Peyer's patch (tissue), 4 donors: ENCODE measurements at regions not wholly inside any gene's neighbourhood (a gene's known extent, or its start where the extent isn't known, plus 50 kb on each side); places are given as distances from the start of the nearest gene placed in this dataset.
A peak's percentile ranks its signal among the peaks of the same experiment; 100 is the strongest.

Experiments used
- DNase-seq, 3 donors: peaks; one replicate each; pipeline ENCODE4 v3.0.0-alpha.2; 2017 to 2019
- H3K27ac ChIP-seq, 4 donors: fragments of 200-600 bp; sonication (generic); one replicate each; pipeline ENCODE4 v1.5.1; 2016 to 2019
- H3K27me3 ChIP-seq, 2 donors: fragments of 200-600 bp; sonication (generic); one replicate each; pipeline ENCODE4 v1.5.1; 2019
- H3K36me3 ChIP-seq, 3 donors: fragments of 200-600 bp; sonication (generic); one replicate each; pipeline ENCODE4 v1.5.1; 2016 to 2019
- H3K4me1 ChIP-seq, 4 donors: fragments of 200-600 bp; sonication (generic); one replicate each; pipeline ENCODE4 v1.5.1; 2016 to 2019
- H3K4me3 ChIP-seq, 4 donors: fragments of 200-600 bp; sonication (generic); 1 replicate in 3 of 4; 2 replicates in 1 of 4; pipeline ENCODE4 v1.5.1; 2016 to 2019; ENCODE audit warnings: mild to moderate bottlenecking in 1 of 4
- H3K9me3 ChIP-seq, 4 donors: fragments of 200-600 bp; sonication (generic); one replicate each; pipeline ENCODE4 v1.5.1; 2016 to 2019; ENCODE audit warnings: mild to moderate bottlenecking in 1 of 4
- CTCF ChIP-seq, 6 experiments: fragments of 450-650 bp in 4 of 6; fragments of 200-600 bp in 2 of 6; sonication (generic) in 1 of 6; IDR thresholded peaks; one replicate each; pipeline ENCODE4 v1.5.1; 2017 to 2019; ENCODE audit warnings: antibody characterized with exemption in 6 of 6, mild to moderate bottlenecking in 3 of 6, moderate library complexity in 1 of 6
- POLR2A ChIP-seq, 2 donors: fragments of 450-650 bp; IDR thresholded peaks; one replicate each; pipeline ENCODE4 v1.5.1; 2017; ENCODE audit warnings: antibody characterized with exemption in 2 of 2, mild to moderate bottlenecking in 2 of 2, moderate library complexity in 2 of 2

GRCh38 chr5:68661237-68661636 lies 432.6 kb upstream of the SLC30A5 start:
- H3K27me3 ChIP-seq = no peaks in the 10 kb centered on the region
- no peaks in the 10 kb centered on the region for H3K9me3 ChIP-seq
- no peak overlapping the region for H3K4me3 ChIP-seq
- H3K4me1 ChIP-seq = no peaks in the 10 kb centered on the region
- H3K27ac ChIP-seq = no peak overlapping the region
- no peaks in the 10 kb centered on the region for H3K36me3 ChIP-seq
- TF ChIP-seq POLR2A (IDR thresholded peaks at IDR 0.05) (no peak), CTCF (IDR thresholded peaks at IDR 0.05) (peak in 4 of 6 experiments; percentile 32 to 63 (median 50))
- DNase-seq = no peak

- DNase-seq = no peak
- H3K4me3 ChIP-seq = no peak overlapping the region
- no peaks in the 10 kb centered on the region for H3K27me3 ChIP-seq
- H3K9me3 ChIP-seq = no peaks in the 10 kb centered on the region
- no peak overlapping the region for H3K27ac ChIP-seq
- no peak for TF ChIP-seq POLR2A (IDR thresholded peaks at IDR 0.05)
- TF ChIP-seq CTCF (IDR thresholded peaks at IDR 0.05) = no peak
- no peaks in the 10 kb centered on the region for H3K36me3 ChIP-seq
- H3K4me1 ChIP-seq = no peaks in the 10 kb centered on the region
Measured at GRCh38 chr5:68662804-68663307, 431.0 kb upstream of the SLC30A5 start.

GRCh38 chr5:68669864-68670575 lies 423.8 kb upstream of the SLC30A5 start:
- H3K4me1 ChIP-seq = no peaks in the 10 kb centered on the region
- H3K27ac ChIP-seq = no peak overlapping the region
- no peak overlapping the region for H3K4me3 ChIP-seq
- TF ChIP-seq CTCF (IDR thresholded peaks at IDR 0.05) (no peak), POLR2A (IDR thresholded peaks at IDR 0.05) (no peak)
- no peaks in the 10 kb centered on the region for H3K27me3 ChIP-seq
- DNase-seq = no peak
- no peaks in the 10 kb centered on the region for H3K9me3 ChIP-seq
- H3K36me3 ChIP-seq = no peaks in the 10 kb centered on the region

- no peaks in the 10 kb centered on the region for H3K27me3 ChIP-seq
- no peak overlapping the region for H3K4me3 ChIP-seq
- H3K9me3 ChIP-seq = no peaks in the 10 kb centered on the region
- no peaks in the 10 kb centered on the region for H3K36me3 ChIP-seq
- no peak for DNase-seq
- no peak for TF ChIP-seq CTCF (IDR thresholded peaks at IDR 0.05)
- no peak overlapping the region for H3K27ac ChIP-seq
- H3K4me1 ChIP-seq = no peaks in the 10 kb centered on the region
Measured at GRCh38 chr5:68673106-68673822, 420.6 kb upstream of the SLC30A5 start.

GRCh38 chr5:68673823-68674180 lies 420.0 kb upstream of the SLC30A5 start:
- H3K4me1 ChIP-seq = no peaks in the 10 kb centered on the region
- no peaks in the 10 kb centered on the region for H3K36me3 ChIP-seq
- TF ChIP-seq CTCF (IDR thresholded peaks at IDR 0.05) (no peak), POLR2A (IDR thresholded peaks at IDR 0.05) (no peak)
- H3K27me3 ChIP-seq = no peaks in the 10 kb centered on the region
- no peaks in the 10 kb centered on the region for H3K9me3 ChIP-seq
- H3K4me3 ChIP-seq = no peak overlapping the region
- no peak overlapping the region for H3K27ac ChIP-seq
- no peak for DNase-seq
